ENCODE measurements at regions not wholly inside any gene's neighbourhood (a gene's known extent, or its start where the extent isn't known, plus 50 kb on each side); places are given as distances from the start of the nearest gene placed in this dataset.
"Not testable (repeated sequence)": the region's sequence is repeated elsewhere in the genome, so short reads cannot be mapped to it uniquely, and the experiment has no call there.

- no peak for TF ChIP-seq CTCF (IDR thresholded peaks at IDR 0.05; ENCODE audit: insufficient read depth, low read depth, low read length, missing control alignments)
- no peak overlapping the region for H3K4me3 ChIP-seq (ENCODE audit: low read length)
- no peak for DNase-seq (ENCODE audit: low read depth)
Measured at GRCh38 chr6:141532211-141532610, 600.5 kb upstream of the GJE1 start.

- no peak for DNase-seq (ENCODE audit: low read depth)
- no peak for TF ChIP-seq CTCF (IDR thresholded peaks at IDR 0.05; ENCODE audit: insufficient read depth, low read depth, low read length, missing control alignments)
- no peak overlapping the region for H3K4me3 ChIP-seq (ENCODE audit: low read length)
Measured at GRCh38 chr6:141531040-141531439, 601.7 kb upstream of the GJE1 start.

GRCh38 chr6:141528596-141528995 is 604.1 kb upstream of the GJE1 start:
- H3K4me3 ChIP-seq (ENCODE audit: low read length): no peak overlapping the region
- no peak for TF ChIP-seq CTCF (IDR thresholded peaks at IDR 0.05; ENCODE audit: insufficient read depth, low read depth, low read length, missing control alignments)
- no peak for DNase-seq (ENCODE audit: low read depth)

- no peak for DNase-seq (ENCODE audit: low read depth)
- no peak for TF ChIP-seq CTCF (IDR thresholded peaks at IDR 0.05; ENCODE audit: insufficient read depth, low read depth, low read length, missing control alignments)
Measured at GRCh38 chr6:141526985-141527384, 605.7 kb upstream of the GJE1 start.

GRCh38 chr6:141521440-141521839 is 611.3 kb upstream of the GJE1 start:
- no peak overlapping the region for H3K4me3 ChIP-seq (ENCODE audit: low read length)
- no peak for TF ChIP-seq CTCF (IDR thresholded peaks at IDR 0.05; ENCODE audit: insufficient read depth, low read depth, low read length, missing control alignments)
- peak; percentile 36 for DNase-seq (ENCODE audit: low read depth)

More at GRCh38 chr6:141526985-141527384, 605.7 kb upstream of the GJE1 start:
- no peak overlapping the region for H3K4me3 ChIP-seq (ENCODE audit: low read length)

- no peak for DNase-seq (ENCODE audit: low read depth)
- H3K4me3 ChIP-seq (ENCODE audit: low read length): no peak overlapping the region
- TF ChIP-seq CTCF (IDR thresholded peaks at IDR 0.05; ENCODE audit: insufficient read depth, low read depth, low read length, missing control alignments): no peak
Measured at GRCh38 chr6:141513830-141514229, 618.9 kb upstream of the GJE1 start.

GRCh38 chr6:141510803-141511202 is 621.9 kb upstream of the GJE1 start:
- no peak for DNase-seq (ENCODE audit: low read depth)
- no peak for TF ChIP-seq CTCF (IDR thresholded peaks at IDR 0.05; ENCODE audit: insufficient read depth, low read depth, low read length, missing control alignments)
- H3K4me3 ChIP-seq (ENCODE audit: low read length): no peak overlapping the region

GRCh38 chr6:141506062-141506461 is 626.7 kb upstream of the GJE1 start:
- H3K4me3 ChIP-seq (ENCODE audit: low read length); DNase-seq (ENCODE audit: low read depth): not testable (repeated sequence)

GRCh38 chr6:141504318-141504717 is 628.4 kb upstream of the GJE1 start:
- H3K4me3 ChIP-seq (ENCODE audit: low read length); DNase-seq (ENCODE audit: low read depth): not testable (repeated sequence)

All from epithelial cell of esophagus (primary cell).